Fibroblast of skin of left biceps (primary cell): ENCODE measurements at regions not wholly inside any gene's neighbourhood (a gene's known extent, or its start where the extent isn't known, plus 50 kb on each side); places are given as distances from the start of the nearest gene placed in this dataset.

Experiments used
- DNase-seq, 2 experiments: peaks; one replicate each; pipeline ENCODE4 v3.0.0-alpha.2; 2013; ENCODE audit warnings: low read depth in 2 of 2

GRCh38 chr9:86830356-86830755 is 117.0 kb downstream of the GAS1 start:
- no peak for DNase-seq

GRCh38 chr9:86829496-86830046 is 117.7 kb downstream of the GAS1 start:
- DNase-seq, result peak; percentile 26 to 27

DNA sequence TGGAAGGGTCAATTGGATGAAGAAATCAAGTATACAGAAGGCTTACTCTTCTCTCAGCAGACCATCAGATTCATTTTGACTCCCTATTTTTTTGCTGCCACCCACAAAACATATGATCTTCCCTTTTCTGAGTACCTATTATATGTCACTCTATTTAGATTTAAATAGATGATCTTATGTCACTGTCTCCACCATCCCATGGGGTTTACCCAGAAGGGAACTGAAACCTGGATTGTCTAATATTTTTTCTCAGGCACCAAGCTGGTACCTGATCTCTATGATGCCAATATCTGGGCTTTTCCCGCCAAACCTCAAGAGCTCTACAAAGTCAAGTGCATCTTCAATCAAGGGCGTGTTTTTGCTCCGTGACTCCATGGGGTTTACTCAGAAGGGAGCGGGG is 118.7 kb downstream of the GAS1 start:
- no peak for DNase-seq

- no peak for DNase-seq
Observed at GRCh38 chr9:86827893-86828292, 119.4 kb downstream of the GAS1 start.

- DNase-seq, result no peak
Observed at GRCh38 chr9:86825299-86825698, 122.0 kb downstream of the GAS1 start.

DNA sequence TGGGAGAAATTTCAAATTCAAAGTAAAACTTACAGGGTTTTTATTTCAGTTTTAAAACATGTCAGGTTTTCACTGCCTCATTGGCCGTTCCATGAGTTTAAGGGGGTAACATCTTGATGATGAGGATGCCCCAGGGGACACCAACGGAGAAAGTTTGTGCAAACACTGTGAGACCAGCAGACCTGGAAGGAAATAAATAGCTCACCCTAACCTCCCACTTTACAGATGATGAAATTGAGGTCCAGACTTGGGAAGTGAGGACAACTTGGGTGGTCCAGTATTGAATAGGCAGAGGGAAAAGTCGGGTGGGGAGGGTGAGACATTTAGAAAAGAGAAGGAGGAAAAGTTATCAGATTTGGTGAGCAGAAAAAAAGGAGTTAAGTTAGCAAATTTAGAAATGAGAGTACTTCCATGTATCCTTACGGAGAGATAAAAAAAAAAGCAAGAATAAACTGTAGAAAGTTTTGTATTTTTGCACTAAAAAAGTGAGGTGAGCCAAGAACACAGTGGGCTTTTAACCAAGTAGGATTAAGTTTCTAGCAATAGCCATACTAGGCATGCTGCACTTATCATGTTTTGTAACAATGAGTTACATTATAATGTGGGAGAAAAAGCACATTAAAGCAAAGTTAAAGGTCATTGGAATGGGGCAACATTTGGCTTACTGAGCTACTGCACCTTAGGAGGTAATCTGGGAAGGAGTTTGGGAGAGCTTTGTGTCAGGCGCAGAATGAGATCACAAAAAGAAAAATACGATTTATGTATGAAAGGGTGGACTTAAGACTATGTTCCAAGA is 125.1 kb downstream of the GAS1 start:
- no peak for DNase-seq

GRCh38 chr9:86821006-86821845 is 126.1 kb downstream of the GAS1 start:
- no peak for DNase-seq

DNA sequence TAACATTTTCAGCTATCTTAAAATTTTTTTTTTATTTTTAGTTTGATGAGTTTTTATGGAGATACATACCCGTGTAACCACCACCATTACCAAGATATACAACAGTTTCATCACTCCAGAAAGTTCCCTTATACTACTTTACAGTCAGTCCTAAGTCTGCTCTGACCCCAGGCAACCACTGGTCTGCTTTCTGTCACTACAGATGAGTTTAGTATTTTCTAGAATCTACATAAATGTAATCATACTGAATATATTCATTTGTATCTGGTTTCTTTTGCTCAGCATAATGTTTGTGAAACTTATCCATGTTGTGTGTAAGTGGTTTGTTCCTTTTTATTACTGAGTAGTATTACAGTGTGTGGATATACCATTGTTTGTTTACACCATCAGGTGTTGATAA is 127.8 kb downstream of the GAS1 start:
- DNase-seq, result no peak

GRCh38 chr9:86818636-86819035 is 128.7 kb downstream of the GAS1 start:
- DNase-seq, result no peak

GRCh38 chr9:86816868-86817267 is 130.4 kb downstream of the GAS1 start:
- no peak for DNase-seq

DNA sequence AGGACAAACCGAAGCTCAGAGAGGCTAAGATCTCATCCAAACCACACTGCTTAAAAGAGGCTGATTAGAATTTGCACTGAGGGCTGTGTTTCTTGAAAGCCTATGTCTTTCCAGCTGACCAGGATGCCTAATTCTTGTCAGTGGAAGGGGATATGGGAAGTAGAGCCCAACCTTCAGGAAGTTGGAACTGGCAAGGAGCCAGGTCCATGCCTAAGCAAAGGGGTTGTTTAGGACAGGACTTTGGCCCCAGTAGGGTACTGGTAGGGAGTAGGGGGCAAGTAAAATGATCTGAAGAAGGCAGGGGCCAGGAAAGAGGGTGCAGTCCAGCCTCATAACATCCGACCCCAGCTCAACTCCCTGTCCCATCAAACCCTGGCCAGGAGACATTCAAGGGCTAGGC is 130.9 kb downstream of the GAS1 start:
- DNase-seq, result no peak

- DNase-seq, result no peak
Observed at GRCh38 chr9:86812616-86813015, 134.7 kb downstream of the GAS1 start.

GRCh38 chr9:86809759-86810367 is 137.4 kb downstream of the GAS1 start:
- DNase-seq, result no peak

- DNase-seq, result no peak
Observed at GRCh38 chr9:86809151-86809550, 138.2 kb downstream of the GAS1 start.

GRCh38 chr9:86807367-86807976 is 139.8 kb downstream of the GAS1 start:
- DNase-seq, result no peak

- DNase-seq, result no peak
Observed at GRCh38 chr9:86804011-86804410, 143.3 kb downstream of the GAS1 start.

DNA sequence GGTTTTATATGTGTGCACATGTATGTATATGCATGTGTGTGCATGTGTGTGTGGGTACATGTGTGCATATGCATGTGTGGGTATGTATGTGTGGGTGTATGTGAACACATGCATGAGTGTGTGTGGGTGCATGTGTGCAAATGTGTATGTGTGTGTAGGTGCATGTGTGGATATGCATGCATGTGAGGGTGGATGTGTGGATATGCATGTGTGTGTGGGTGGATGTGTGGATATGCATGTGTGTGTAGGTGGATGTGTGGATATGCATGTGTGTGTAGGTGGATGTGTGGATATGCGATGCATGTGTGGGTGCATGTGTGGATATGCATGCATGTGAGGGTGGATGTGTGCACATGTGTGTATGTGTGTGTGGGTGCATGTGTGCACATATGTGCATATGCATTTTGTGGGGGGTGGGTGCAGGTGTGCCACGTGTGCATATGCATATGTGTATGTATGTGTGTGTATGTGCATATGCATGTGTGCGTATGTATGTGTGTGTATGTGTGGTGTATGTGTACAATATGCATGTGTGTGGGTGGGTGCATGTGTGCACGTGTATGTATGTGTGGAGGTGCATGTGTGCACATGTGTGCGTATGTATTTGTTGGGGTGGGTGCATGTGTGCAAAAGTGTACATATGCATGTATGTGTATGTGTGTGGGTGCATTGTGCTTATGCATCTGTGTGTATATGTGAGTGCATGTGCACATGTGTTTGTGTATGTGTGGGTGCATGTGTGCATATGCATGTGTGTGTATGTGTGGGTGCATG is 144.2 kb downstream of the GAS1 start:
- DNase-seq, result no peak

DNA sequence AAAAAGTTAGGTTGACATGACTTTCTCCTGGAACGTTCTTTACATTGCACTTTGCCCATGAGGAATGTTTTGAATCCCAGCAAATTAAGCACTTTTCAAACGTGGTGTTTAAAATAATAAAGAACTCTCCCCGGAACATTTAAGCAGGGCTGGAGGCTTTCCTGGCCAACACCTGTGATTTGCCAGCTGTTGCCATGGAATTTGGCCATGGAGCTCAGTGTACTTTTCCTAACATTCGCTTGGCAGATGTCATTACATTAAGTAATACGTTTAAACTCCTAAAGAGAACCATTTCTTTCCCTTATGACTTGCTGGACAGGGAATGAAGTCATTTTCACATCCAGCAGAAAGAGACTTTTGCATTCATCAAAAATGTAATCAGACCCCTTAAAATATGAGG is 146.1 kb downstream of the GAS1 start:
- no peak for DNase-seq

DNA sequence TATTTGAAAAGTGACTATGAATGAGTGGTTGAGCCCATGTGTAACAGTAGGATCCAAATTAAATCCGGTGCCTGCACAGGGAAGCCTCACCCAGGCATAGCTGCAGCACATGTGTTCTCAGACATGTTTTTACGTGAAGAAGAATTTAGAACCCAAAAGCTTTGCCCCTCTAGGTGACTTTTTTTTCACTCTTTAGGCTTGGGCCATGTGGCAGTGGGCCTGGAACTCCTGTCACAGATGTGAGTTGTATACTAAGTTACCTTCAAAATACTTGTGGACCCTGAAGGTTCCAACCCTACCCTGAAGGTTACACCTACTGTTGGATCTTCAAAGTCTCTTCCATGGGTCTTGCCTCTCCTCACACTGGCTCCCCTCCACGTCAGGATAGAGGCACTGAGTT is 146.6 kb downstream of the GAS1 start:
- DNase-seq, result no peak

DNA sequence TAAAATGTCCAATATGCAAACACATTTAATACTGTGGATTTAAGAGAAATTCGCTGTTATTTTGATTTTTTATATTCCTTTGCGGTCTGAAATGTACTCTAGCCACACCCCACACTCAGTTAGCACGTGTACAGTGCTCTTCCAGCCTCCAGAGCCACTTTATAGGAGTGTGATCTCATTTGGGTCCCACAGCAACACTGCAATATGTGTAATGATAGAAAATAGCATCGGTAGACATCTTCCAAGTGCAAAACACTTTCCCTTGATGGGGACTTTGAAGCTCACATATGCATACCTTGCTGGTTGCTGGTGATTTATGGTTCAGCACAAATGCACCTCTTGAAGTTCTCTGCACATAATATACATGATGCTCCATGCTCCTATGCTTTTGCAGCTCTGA is 148.3 kb downstream of the GAS1 start:
- DNase-seq, result no peak

GRCh38 chr9:86796666-86797065 is 150.6 kb downstream of the GAS1 start:
- no peak for DNase-seq
